GM23338 (cell line): ENCODE measurements at regions not wholly inside any gene's neighbourhood (a gene's known extent, or its start where the extent isn't known, plus 50 kb on each side); places are given as distances from the start of the nearest gene placed in this dataset.

Experiments used
- ATAC-seq: fragments of 200-7000 bp; cut with Tn5 transposase; 3 replicates; pipeline ENCODE4 v1.9.1; 2020
- DNase-seq: peaks from one replicate; pipeline ENCODE4 v3.0.0-alpha.2; 2015; ENCODE audit warnings: low spot score
- H2AFZ ChIP-seq: fragments of 200-600 bp; sonication (generic); 2 replicates; pipeline ENCODE4 v1.8.0; 2016; ENCODE audit warnings: antibody characterized with exemption, mild to moderate bottlenecking, moderate library complexity
- H3F3A ChIP-seq: fragments of 200-600 bp; sonication (generic); replicated peaks from 2 replicates; pipeline ENCODE4 v1.8.0; 2017; ENCODE audit warnings: antibody characterized with exemption, mixed run types, low read depth
- H3K27ac ChIP-seq: fragments of 200-600 bp; sonication (generic); 2 replicates; pipeline ENCODE4 v1.6.1; 2016; ENCODE audit warnings: low read depth
- H3K27me3 ChIP-seq: fragments of 200-600 bp; sonication (generic); 2 replicates; pipeline ENCODE4 v1.8.0; 2016; ENCODE audit warnings: mild to moderate bottlenecking, mixed run types, moderate library complexity; ENCODE audit not compliant: insufficient read depth
- H3K36me3 ChIP-seq: fragments of 200-600 bp; sonication (generic); 2 replicates; pipeline ENCODE4 v1.8.0; 2016; ENCODE audit warnings: mild to moderate bottlenecking; ENCODE audit not compliant: insufficient read depth
- H3K4me1 ChIP-seq: fragments of 200-600 bp; sonication (generic); 2 replicates; pipeline ENCODE4 v1.8.0; 2016; ENCODE audit warnings: mild to moderate bottlenecking, moderate library complexity; ENCODE audit not compliant: insufficient read depth
- H3K4me2 ChIP-seq: fragments of 200-600 bp; sonication (generic); 2 replicates; pipeline ENCODE4 v1.7.1; 2017; ENCODE audit warnings: mixed run types
- H3K4me3 ChIP-seq: fragments of 200-600 bp; sonication (generic); 2 replicates; pipeline ENCODE4 v1.6.1; 2016; ENCODE audit warnings: mixed run types
- H3K79me2 ChIP-seq: fragments of 200-600 bp; sonication (generic); replicated peaks from 2 replicates; pipeline ENCODE4 v1.8.0; 2017; ENCODE audit warnings: mild to moderate bottlenecking; ENCODE audit not compliant: insufficient read depth
- H3K9me2 ChIP-seq: fragments of 200-600 bp; sonication (generic); 2 replicates; pipeline ENCODE4 v1.8.0; 2017; ENCODE audit not compliant: insufficient read depth
- H4K20me1 ChIP-seq: fragments of 200-600 bp; sonication (generic); replicated peaks from 2 replicates; pipeline ENCODE4 v1.8.0; 2017; ENCODE audit warnings: mild to moderate bottlenecking; ENCODE audit not compliant: insufficient read depth
- H3K27ac Mint-ChIP-seq: 2 replicates; pipeline ENCODE4 v1.8.0; 2020; ENCODE audit warnings: inconsistent platforms, mild to moderate bottlenecking, moderate library complexity, mixed read lengths
- H3K27me3 Mint-ChIP-seq: 3 replicates; pipeline ENCODE4 v1.8.0; 2022; ENCODE audit warnings: low read depth, mild to moderate bottlenecking, moderate library complexity, mixed read lengths, inconsistent platforms; ENCODE audit not compliant: insufficient read depth, poor library complexity
- H3K36me3 Mint-ChIP-seq: 3 replicates; pipeline ENCODE4 v1.8.0; 2021; ENCODE audit warnings: low read depth, mild to moderate bottlenecking, inconsistent platforms, moderate library complexity, mixed read lengths
- H3K4me1 Mint-ChIP-seq: 3 replicates; pipeline ENCODE4 v1.8.0; 2020; ENCODE audit warnings: mild to moderate bottlenecking, inconsistent platforms, mixed read lengths
- H3K4me3 Mint-ChIP-seq: 3 replicates; pipeline ENCODE4 v1.8.0; 2021; ENCODE audit warnings: moderate library complexity, mild to moderate bottlenecking, inconsistent platforms, mixed read lengths
- H3K9me3 Mint-ChIP-seq: 3 replicates; pipeline ENCODE4 v1.8.0; 2020; ENCODE audit warnings: moderate library complexity, mild to moderate bottlenecking, inconsistent platforms, mixed read lengths
- CREB1 ChIP-seq: fragments of 250-450 bp; sonication (Bioruptor Pico); IDR thresholded peaks from 2 replicates; pipeline ENCODE4 v1.5.0; 2020; ENCODE audit warnings: low read depth, mild to moderate bottlenecking, moderate library complexity
- CTCF ChIP-seq, 2 experiments: fragments of 200-600 bp in 1 of 2; sonication (generic) in 1 of 2; conservative IDR thresholded peaks; 2 replicates each; pipeline versions ENCODE4 v1.5.1 to v1.6.1; 2016 to 2017; ENCODE audit warnings: antibody characterized with exemption in 2 of 2, low read depth in 2 of 2, mild to moderate bottlenecking in 2 of 2, moderate library complexity in 1 of 2
- EZH2phosphoT487 ChIP-seq: fragments of 200-600 bp; sonication (generic); IDR thresholded peaks from one replicate; pipeline ENCODE4 v1.8.1; 2018; ENCODE audit warnings: antibody characterized with exemption; ENCODE audit not compliant: unreplicated experiment
- JUNB ChIP-seq: IDR thresholded peaks from one replicate; pipeline ENCODE4 v1.6.1; 2016; ENCODE audit warnings: antibody characterized with exemption; ENCODE audit not compliant: unreplicated experiment
- POLR2AphosphoS5 ChIP-seq: IDR thresholded peaks from 2 replicates; pipeline ENCODE4 v1.6.1; 2016; ENCODE audit warnings: antibody characterized with exemption, low read depth
- STAT1 ChIP-seq: IDR thresholded peaks from one replicate; pipeline ENCODE4 v1.6.1; 2016; ENCODE audit warnings: antibody characterized with exemption; ENCODE audit not compliant: unreplicated experiment
- ZNF114 ChIP-seq: fragments of 250-450 bp; sonication (Bioruptor Pico); IDR thresholded peaks from 2 replicates; pipeline ENCODE4 v1.5.0; 2020; ENCODE audit warnings: mild to moderate bottlenecking, moderate library complexity
- TF ChIP-seq, protein P1 (sequence below): IDR thresholded peaks from one replicate; pipeline ENCODE4 v1.6.1; 2018; ENCODE audit warnings: antibody characterized with exemption; ENCODE audit not compliant: unreplicated experiment

DNA sequence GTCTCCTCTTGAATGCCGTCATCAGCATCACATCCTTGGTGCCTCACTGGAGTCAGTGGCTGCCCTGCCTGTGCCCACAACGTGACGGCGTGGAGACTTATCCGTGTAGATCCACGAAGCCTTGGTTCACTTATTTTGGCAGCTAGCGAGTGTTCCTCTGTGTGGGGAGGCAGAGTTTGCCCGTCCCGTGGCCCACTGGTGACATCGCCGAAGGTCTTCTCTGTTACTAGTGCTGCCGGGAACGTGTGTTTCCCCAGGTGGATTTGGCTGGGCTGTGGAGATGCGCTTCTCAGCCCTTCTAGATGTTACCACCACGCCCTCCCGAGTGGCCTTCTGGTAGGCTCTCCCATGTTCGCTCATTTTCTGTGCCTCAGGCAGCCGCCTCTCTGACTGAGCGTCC lies 169.6 kb downstream of the SEC14L1 start:
- ATAC-seq (no peak), DNase-seq (no peak)
- Histone ChIP-seq H3F3A (no peaks in the 10 kb centered on the region), H3K9me2 (no peaks in the 10 kb centered on the region), H3K27ac (no peak overlapping the region), H3K4me1 (no peaks in the 10 kb centered on the region), H4K20me1 (no peaks in the 10 kb centered on the region; the same call in 1 of the 2 replicates), H3K36me3 (no peaks in the 10 kb centered on the region), H2AFZ (no peak overlapping the region), H3K4me3 (no peak overlapping the region), H3K27me3 (no peaks in the 10 kb centered on the region), H3K4me2 (no peak overlapping the region), H3K79me2 (no peaks in the 10 kb centered on the region)
- H3K27ac Mint-ChIP-seq: no peak overlapping the region
- H3K4me3 Mint-ChIP-seq: no peak overlapping the region
- H3K36me3 Mint-ChIP-seq: peaks cover 6% of the 10 kb centered on the region; the same call in 1 of the 3 replicates
- H3K9me3 Mint-ChIP-seq: no peaks in the 10 kb centered on the region
- peaks cover 5% of the 10 kb centered on the region; the same call in 2 of the 3 replicates for H3K4me1 Mint-ChIP-seq
- H3K27me3 Mint-ChIP-seq: peaks cover 7% of the 10 kb centered on the region
- TF ChIP-seq POLR2AphosphoS5 (no peak), ZNF114 (CRISPR knock-in tag) (no peak), JUNB (no peak), CTCF (conservative IDR thresholded peaks at IDR 0.05; ENCODE audit: low read depth in 2 of 2) (no peak), STAT1 (no peak), EZH2phosphoT487 (no peak)
- TF ChIP-seq, protein P1, sequence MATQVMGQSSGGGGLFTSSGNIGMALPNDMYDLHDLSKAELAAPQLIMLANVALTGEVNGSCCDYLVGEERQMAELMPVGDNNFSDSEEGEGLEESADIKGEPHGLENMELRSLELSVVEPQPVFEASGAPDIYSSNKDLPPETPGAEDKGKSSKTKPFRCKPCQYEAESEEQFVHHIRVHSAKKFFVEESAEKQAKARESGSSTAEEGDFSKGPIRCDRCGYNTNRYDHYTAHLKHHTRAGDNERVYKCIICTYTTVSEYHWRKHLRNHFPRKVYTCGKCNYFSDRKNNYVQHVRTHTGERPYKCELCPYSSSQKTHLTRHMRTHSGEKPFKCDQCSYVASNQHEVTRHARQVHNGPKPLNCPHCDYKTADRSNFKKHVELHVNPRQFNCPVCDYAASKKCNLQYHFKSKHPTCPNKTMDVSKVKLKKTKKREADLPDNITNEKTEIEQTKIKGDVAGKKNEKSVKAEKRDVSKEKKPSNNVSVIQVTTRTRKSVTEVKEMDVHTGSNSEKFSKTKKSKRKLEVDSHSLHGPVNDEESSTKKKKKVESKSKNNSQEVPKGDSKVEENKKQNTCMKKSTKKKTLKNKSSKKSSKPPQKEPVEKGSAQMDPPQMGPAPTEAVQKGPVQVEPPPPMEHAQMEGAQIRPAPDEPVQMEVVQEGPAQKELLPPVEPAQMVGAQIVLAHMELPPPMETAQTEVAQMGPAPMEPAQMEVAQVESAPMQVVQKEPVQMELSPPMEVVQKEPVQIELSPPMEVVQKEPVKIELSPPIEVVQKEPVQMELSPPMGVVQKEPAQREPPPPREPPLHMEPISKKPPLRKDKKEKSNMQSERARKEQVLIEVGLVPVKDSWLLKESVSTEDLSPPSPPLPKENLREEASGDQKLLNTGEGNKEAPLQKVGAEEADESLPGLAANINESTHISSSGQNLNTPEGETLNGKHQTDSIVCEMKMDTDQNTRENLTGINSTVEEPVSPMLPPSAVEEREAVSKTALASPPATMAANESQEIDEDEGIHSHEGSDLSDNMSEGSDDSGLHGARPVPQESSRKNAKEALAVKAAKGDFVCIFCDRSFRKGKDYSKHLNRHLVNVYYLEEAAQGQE: no peak

- no peaks in the 10 kb centered on the region for H3K27me3 ChIP-seq
- no peaks in the 10 kb centered on the region for H3K9me2 ChIP-seq
- H3K9me3 Mint-ChIP-seq: no peaks in the 10 kb centered on the region
- no peaks in the 10 kb centered on the region; the same call in 1 of the 2 replicates for H4K20me1 ChIP-seq
- no peak overlapping the region for H3K4me3 ChIP-seq
- no peak overlapping the region for H2AFZ ChIP-seq
- H3K36me3 ChIP-seq: no peaks in the 10 kb centered on the region
- H3K79me2 ChIP-seq: no peaks in the 10 kb centered on the region
- peaks cover 16% of the 10 kb centered on the region for H3K4me1 Mint-ChIP-seq
- no peak overlapping the region for H3K27ac ChIP-seq
- ATAC-seq: no peak
- H3K27me3 Mint-ChIP-seq: peaks cover 8% of the 10 kb centered on the region
- peaks cover 6% of the 10 kb centered on the region; the same call in 1 of the 3 replicates for H3K36me3 Mint-ChIP-seq
- H3F3A ChIP-seq: no peaks in the 10 kb centered on the region
- peaks cover 4% of the 10 kb centered on the region; the same call in 1 of the 2 replicates for H3K4me1 ChIP-seq
- no peak overlapping the region for H3K4me3 Mint-ChIP-seq
- no peak for DNase-seq
- H3K4me2 ChIP-seq: no peak overlapping the region
- no peak overlapping the region for H3K27ac Mint-ChIP-seq
- TF ChIP-seq JUNB (no peak), STAT1 (no peak), CTCF (conservative IDR thresholded peaks at IDR 0.05; ENCODE audit: low read depth in 2 of 2) (no peak), ZNF114 (CRISPR knock-in tag) (no peak), POLR2AphosphoS5 (no peak), CREB1 (CRISPR knock-in tag) (no peak)
Measured at GRCh38 chr17:77311371-77311981, 170.7 kb downstream of the SEC14L1 start.
